ENCODE measurements at regions not wholly inside any gene's neighbourhood (a gene's known extent, or its start where the extent isn't known, plus 50 kb on each side); places are given as distances from the start of the nearest gene placed in this dataset.

- DNase-seq (ENCODE audit: low spot score): no peak
These were observed 539.8 kb upstream of the ZNF608 start for GRCh38 chr5:125286271-125286670.

GRCh38 chr5:125289606-125290005 lies 543.2 kb upstream of the ZNF608 start:
- no peak for DNase-seq (ENCODE audit: low spot score)

- no peak for DNase-seq (ENCODE audit: low spot score)
These were observed 544.5 kb upstream of the ZNF608 start for GRCh38 chr5:125290935-125291334.

- DNase-seq (ENCODE audit: low spot score): no peak
These were observed 545.0 kb upstream of the ZNF608 start for GRCh38 chr5:125291447-125291846.

- no peak for DNase-seq (ENCODE audit: low spot score)
These were observed 546.8 kb upstream of the ZNF608 start for GRCh38 chr5:125293223-125293622.

- DNase-seq (ENCODE audit: low spot score): no peak
These were observed 547.3 kb upstream of the ZNF608 start for GRCh38 chr5:125293726-125294125.

GRCh38 chr5:125294844-125295243 lies 548.4 kb upstream of the ZNF608 start:
- DNase-seq (ENCODE audit: low spot score): no peak

- DNase-seq (ENCODE audit: low spot score): no peak
These were observed 549.0 kb upstream of the ZNF608 start for GRCh38 chr5:125295405-125295872.

- DNase-seq (ENCODE audit: low spot score): no peak
These were observed 551.8 kb upstream of the ZNF608 start for GRCh38 chr5:125298258-125298657.

- no peak for DNase-seq (ENCODE audit: low spot score)
These were observed 552.4 kb upstream of the ZNF608 start for GRCh38 chr5:125298746-125299379.

- no peak for DNase-seq (ENCODE audit: low spot score)
These were observed 555.3 kb upstream of the ZNF608 start for GRCh38 chr5:125301711-125302110.

GRCh38 chr5:125302577-125302976 lies 556.1 kb upstream of the ZNF608 start:
- no peak for DNase-seq (ENCODE audit: low spot score)

- no peak for DNase-seq (ENCODE audit: low spot score)
These were observed 560.3 kb upstream of the ZNF608 start for GRCh38 chr5:125306741-125307140.

- DNase-seq (ENCODE audit: low spot score): no peak
These were observed 564.3 kb upstream of the ZNF608 start for GRCh38 chr5:125310749-125311148.

GRCh38 chr5:125311743-125312142 lies 565.3 kb upstream of the ZNF608 start:
- peak; percentile 85 for DNase-seq (ENCODE audit: low spot score)

- no peak for DNase-seq (ENCODE audit: low spot score)
These were observed 567.1 kb upstream of the ZNF608 start for GRCh38 chr5:125313555-125313954.

GRCh38 chr5:125315306-125315705 lies 568.9 kb upstream of the ZNF608 start:
- no peak for DNase-seq (ENCODE audit: low spot score)

GRCh38 chr5:125316391-125316790 lies 570.0 kb upstream of the ZNF608 start:
- no peak for DNase-seq (ENCODE audit: low spot score)

GRCh38 chr5:125316915-125317535 lies 570.6 kb upstream of the ZNF608 start:
- no peak for DNase-seq (ENCODE audit: low spot score)

GRCh38 chr5:125317536-125317995 lies 571.1 kb upstream of the ZNF608 start:
- DNase-seq (ENCODE audit: low spot score): no peak

GRCh38 chr5:125321654-125322053 lies 575.2 kb upstream of the ZNF608 start:
- no peak for DNase-seq (ENCODE audit: low spot score)

GRCh38 chr5:125323613-125324012 lies 577.2 kb upstream of the ZNF608 start:
- no peak for DNase-seq (ENCODE audit: low spot score)

- no peak for DNase-seq (ENCODE audit: low spot score)
These were observed 579.2 kb upstream of the ZNF608 start for GRCh38 chr5:125325488-125326149.
